Limb (tissue), 2 donors: ENCODE measurements at regions not wholly inside any gene's neighbourhood (a gene's known extent, or its start where the extent isn't known, plus 50 kb on each side); places are given as distances from the start of the nearest gene placed in this dataset.

Experiments
- DNase-seq, 2 donors: peaks; one replicate each; pipeline ENCODE4 v3.0.0-alpha.2; 2016; ENCODE audit errors: extremely low spot score in 2 of 2

DNA sequence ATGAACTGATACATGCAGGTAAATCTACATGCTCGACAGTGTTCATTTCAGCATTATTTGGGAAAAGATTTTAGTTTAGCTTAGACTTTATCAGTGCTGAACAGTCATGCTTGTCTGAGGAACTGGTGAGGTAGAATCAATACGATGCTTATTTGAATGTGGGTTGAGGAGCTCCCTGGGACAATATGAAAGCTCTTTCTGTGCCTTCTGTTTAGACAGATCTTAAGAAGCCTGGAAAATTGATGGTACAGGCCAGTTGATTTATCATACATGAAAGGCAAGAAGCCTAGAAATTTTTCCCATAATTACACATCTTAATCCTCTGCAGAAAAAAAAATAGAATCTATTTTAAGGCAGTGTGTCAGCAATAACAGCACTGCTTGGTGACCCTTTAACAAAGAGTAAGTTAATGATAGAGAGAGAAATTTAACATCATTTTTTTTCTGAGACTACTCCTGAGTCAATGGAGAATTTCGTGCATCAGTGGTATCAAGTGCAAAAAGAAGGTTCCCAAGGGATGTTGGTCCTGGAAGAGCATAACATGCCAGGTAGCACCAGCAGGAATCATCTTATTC, 252.2 kb upstream of the CDH20 start:
- DNase-seq, result no peak

DNA sequence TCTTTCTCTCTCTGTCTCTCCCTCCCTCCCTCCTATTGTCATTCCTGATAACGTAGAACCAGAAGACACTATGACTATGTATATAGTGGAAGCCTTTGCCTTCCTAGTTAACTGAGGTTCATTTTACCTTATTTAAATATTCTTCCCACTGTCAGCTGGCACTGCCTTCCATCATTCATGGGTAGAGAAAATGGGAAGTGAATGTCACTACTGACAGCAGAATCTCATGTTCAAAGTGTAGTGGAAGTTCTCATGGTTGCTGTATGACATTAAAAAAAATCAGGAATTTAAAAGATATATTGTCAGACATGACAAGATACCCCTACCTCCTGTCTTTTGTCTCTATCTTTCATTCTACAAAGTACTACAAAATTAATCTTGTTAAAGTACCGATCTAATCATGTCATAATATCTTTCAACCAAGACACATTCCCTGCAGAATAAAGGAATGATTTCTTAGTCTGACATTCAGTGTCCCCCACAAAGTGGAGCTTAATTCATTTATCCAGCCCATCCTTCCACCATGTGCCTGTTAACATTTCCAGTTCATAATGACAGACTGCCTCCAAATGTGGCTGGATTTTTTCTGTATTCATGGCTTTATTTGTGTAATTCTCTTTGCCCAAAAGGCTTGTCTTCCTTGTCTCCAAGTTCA, 250.1 kb upstream of the CDH20 start:
- no peak for DNase-seq

DNA sequence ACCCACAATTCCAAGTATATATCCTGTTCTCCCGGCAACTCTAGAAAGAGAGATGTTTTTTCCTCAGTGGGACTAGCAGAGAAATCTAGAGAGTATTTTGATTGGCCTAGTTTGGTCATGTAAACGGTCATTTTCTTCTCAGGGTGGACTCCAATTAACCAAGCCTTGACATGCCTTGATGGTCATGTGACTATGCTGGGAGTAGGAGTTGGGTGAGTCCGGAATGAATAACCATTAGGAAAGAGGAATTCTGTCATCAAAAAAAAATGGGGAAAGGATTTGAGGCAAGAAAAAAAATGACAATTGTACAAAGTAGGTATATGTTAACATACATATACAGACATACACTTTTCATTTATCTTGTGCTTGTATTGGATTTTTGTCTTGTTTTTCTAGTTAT, 248.2 kb upstream of the CDH20 start:
- DNase-seq, result no peak

DNA sequence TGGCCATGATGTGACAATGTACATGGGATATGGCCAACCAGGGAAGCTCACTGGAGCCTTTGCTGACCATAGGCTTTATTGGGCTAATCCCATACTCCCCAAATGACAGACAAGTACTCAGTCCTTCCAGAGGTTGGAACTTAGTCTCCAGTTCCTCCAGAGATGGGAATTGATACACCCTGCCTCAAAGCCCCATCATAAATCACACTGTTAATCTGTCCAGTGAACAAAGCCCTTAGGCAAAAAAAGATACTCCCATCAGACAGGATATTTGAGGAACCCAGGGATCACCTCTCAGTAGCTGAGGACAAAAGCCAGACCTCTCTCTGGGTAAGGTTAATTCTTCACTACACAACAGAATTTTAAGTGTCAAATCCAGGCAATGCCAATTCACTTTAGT, 247.5 kb upstream of the CDH20 start:
- DNase-seq, result no peak

DNA sequence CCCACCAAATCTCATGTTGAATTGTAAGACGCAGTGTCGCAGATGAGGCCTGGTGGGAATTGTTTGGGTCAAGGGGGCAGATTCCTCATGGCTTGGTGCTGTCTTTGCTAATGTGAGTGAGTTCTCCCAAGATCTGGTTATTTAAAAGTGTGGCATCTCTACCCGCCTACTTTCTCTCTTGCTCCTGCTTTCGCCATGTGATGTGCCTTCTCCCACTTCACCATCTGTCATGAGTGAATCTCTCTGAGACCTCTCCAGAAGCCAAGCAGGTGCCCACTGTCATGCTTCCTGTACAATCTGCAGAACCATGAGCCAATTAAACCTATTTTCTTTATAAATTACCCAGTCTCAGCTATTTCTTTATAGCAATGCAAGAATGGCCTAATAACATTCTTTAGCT, 246.6 kb upstream of the CDH20 start:
- DNase-seq, result no peak

DNA sequence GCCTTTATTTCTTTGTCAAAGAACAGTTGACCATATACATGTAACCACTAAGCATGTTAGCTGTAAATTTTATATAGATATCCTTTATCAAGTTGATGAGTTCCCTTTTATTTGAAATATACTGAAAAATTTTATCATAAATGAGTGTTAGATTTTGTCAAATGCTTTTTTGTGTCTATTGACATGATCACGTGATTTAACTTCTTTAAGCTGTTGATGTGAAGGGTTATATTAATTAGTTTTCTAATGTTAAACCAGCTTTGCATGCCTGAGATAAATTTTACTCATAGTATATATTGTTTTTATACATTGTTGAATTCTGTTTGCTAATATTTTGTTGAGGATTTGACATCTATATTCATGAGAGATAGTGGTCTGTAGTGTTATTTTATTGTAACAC, 241.9 kb upstream of the CDH20 start:
- no peak for DNase-seq

DNA sequence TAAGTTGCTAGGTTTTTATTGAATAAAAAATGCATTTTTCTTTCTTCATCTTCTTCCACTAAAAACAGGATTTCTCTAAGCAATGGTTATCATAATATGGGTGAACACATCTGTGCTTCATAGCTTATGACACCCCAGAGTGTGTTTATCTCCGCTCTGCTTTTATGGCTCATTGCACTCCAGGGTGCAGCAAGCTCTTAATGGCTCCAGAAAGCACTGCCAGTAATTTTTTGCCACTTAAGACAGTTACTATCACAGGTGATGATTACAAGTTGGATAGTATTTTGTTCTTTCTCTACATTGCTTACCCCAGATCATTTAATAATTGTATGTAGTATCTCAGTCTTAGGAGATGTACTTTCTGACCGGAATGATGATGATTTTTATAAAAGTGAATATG, 239.3 kb upstream of the CDH20 start:
- DNase-seq, result no peak

DNA sequence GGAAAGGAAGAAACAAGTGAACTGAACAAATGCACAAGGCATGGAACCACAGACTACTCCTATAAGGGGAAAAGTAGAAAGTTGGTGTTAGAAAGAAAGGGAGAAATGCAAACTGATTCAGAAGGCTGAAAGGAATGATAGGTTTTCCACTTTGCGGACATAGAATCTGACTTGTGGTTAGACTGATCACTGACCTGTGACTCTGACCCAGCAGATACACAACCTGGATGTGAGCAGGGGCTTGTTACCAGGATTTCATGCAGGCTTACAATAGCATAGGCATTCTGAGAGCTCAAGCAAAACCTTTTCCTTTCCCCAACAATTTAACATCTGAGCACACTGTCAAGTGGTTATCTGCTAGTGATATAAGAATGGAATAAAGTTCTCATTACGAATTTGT, 237.0 kb upstream of the CDH20 start:
- no peak for DNase-seq

DNA sequence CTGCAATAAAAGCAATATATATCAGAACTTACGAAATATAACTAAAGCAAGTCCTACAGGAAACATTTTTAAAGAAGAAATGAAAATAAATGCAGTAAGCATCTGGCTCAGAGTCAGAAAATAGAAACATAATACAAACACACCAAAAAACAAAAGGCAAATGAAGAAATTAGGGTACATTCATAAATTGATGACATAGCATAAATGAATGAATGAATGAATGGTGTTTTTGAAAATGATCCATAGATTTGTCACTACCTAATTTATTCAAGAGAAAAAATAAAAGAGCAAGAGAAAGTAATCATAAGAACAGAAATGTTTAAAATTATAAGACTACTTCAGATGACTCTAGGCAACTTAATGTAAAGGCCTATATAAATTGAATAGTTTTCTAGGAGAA, 226.1 kb upstream of the CDH20 start:
- DNase-seq, result no peak

DNA sequence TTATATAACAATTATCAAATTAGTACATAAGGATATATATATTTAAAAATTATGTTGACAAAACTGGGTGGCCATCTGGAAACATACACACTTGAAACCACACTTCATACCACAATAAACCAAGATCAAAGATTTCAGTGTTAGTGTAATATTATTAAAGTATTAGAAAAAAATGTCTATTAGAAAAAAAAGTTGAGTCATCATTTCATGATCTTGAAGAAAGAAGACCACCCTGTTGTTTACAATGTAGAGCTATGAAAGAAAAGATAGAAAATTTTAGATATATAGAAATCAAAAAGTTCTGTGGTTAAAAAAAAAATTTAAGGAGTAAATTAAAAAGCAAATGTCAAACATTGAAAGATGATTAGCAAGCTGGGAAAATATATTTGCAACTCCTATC, 224.5 kb upstream of the CDH20 start:
- DNase-seq, result no peak

DNA sequence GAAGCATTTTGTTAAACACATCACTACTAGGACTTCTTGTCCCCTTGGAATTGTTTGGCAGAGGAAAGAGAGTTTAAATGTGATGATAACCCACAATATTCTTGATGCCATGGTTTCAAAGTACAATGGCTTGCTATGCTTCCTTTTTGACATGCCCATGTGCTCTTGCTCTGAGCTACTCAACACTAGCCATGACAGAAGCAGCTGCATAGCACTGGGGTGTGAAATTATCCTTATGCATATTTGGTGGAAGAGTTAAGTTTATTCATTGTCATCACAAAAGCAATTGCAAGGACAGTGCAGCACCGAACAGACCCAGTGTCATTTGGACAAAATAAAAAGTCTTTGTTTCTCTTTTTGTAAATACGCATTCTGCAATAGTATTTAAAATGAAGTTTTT, 209.9 kb upstream of the CDH20 start:
- DNase-seq, result no peak

DNA sequence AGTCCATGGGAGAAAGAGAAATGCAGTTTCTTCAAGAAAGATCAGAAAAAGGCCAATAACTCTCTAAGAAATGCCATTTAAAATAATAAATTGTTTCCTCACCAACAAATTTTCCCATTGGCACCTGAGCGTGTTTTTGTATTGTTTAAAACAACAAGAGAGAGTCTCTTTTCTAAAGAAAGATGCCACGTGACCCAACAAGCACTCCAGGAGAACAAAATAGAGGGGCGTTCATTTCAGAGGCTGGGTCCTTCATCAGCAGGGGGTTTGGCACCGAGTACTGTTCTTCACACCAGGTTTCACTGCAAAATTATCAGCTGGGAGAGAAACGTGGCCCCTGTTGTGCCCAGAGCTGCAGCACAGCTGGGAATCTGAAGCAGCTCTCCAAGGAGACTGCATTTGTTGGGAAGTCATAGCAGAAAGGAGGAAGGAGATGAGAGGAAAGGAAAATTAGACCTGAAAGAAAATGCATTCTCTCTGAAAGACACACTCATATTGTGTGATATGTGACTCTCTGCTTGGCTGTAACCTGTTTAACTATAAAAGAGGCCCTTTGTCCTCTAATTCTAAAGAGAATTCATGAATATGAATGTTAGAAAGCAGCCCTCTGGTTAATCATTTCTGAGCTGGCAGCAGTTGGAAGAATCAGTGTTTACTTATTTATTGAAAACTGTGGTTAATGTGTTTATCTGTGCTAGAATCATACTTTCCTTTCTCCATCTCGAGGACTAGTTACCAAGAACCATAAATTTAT, 205.3 kb upstream of the CDH20 start:
- DNase-seq, result no peak

DNA sequence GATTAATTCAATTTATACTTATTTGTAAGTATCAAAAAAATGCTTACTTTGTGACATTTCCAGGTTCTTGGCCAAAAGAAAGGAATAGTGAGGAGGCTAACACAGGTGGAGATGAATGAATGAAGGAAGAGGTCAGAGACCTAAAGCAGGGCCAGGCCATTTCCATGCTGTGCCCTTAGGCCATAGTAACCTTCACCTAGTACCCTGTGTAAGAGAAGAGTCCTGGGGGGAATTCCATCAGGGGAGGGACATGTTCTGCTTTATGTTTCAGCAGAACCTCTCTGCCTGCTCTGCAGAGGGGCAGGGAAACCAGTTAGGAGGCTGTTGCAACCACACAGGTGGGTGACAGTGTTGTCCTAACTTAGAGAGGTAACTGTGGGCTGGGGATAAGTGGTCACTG, 204.2 kb upstream of the CDH20 start:
- DNase-seq, result no peak

DNA sequence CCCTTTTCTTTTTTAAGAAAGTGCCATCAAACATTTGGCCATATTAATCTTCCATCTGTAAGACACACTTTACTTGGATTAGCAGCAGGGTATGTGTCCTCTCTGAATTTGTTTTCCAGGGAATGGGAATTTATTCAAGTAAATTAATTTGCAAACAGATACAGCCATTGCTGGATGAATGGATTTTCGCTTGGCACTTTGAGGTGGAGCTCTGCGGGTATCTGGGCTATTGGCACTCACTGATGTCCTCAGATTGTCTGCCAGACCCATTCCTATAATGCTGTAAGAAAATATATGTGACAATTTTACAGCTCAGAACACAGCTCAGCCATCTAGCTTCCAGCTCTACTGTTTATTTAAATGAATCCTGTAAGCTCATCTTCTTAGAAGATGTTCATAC, 201.2 kb upstream of the CDH20 start:
- DNase-seq, result peak in 1 of 2 donors; percentile 15

DNA sequence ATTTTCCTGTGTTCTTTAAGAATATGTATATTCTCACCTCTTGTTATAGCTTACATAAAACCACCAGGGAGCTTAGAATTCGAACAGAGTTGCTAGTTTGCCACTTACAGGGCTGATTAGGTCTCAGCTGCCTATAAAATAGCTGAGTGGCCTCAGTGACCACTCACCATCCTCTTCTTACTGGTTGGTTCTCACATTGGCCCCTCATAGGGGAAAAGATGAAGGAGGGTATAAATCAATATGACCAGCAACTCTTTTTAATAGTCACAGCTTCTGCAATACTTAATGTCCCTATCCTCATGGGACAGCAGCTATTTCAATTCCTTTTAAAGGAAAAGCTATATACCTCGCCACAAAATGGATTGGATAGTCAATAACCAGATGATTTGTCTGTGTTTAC, 199.4 kb upstream of the CDH20 start:
- no peak for DNase-seq

DNA sequence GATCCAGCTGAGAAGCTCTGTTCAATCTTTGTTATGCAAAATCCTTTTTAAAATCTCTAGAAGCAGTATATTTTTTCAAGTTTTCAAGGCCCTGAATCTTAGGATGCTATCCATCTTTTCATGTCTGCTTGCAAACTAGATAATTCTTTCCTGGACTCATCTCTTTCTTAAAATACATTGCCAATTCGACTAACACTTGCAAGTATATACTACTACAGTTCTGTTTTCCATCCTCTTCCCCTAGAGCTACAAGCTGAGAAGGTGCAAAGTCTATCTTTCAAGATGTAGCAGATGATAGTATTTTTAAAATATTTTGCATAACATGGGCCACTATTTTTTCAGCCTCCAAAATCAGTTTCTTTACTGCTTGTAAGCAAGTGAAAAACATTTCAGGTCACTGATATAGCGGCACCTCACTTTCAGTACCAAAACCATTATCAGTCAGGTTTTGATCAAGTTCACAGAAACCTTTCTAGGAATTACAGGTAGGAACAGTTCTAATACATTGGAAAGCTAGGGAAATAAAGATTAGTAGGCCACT, 196.4 kb upstream of the CDH20 start:
- no peak for DNase-seq

DNA sequence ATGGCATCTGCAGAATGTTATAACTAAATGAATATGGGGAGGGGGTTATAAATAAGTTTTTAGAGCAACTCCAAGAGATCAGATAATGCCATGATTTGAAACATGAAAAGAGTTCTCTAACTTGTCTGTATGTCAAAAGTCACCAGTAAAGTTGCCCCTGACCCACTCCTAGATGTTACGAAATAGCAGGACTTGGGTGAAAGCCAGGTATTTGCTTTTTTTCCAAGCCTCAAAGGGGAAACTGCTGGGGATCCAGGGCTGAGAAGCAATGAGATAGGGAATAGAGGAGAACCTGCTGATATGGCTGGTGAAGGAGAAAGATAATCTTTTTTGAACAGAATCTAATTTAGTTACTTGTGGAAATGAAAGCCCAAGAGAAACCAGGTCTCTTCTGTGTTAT, 191.5 kb upstream of the CDH20 start:
- DNase-seq, result no peak

DNA sequence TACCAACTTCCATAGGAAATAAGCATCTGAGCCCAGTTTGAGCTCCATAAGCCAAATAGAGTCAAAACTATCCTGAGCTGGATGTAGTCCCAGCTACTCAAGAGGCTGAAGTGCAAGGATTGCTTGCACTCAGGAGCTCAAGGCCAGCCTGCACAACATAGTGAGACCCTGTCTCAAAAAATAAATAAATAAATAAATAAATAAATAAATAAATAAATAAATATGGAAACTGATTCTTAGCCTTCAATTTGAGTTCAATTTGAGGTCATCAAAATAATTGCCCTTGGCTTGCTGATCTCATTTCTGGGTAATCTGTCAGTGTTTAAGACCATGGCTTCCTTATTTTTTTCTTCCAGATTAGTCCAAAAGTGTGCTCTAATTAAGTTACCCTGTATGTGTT, 184.9 kb upstream of the CDH20 start:
- DNase-seq, result no peak

DNA sequence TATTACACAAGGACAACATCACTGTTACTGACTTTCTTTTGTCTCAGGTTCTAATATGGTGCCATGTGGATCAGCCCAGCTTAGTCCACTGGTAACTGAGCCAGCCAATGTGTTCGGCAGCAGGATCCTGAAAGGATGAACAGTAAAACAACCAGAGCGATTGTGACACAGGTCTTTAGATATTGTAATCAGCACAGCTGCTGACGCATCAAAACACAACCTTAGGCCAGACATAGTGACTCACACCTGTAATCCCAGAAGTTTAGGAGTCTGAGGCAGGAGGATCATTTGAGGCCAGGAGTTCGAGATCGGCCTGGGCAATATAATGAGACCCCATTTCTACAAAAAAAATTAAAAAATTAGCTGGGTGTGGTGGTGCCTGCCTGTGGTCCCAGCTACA, 183.4 kb upstream of the CDH20 start:
- no peak for DNase-seq

DNA sequence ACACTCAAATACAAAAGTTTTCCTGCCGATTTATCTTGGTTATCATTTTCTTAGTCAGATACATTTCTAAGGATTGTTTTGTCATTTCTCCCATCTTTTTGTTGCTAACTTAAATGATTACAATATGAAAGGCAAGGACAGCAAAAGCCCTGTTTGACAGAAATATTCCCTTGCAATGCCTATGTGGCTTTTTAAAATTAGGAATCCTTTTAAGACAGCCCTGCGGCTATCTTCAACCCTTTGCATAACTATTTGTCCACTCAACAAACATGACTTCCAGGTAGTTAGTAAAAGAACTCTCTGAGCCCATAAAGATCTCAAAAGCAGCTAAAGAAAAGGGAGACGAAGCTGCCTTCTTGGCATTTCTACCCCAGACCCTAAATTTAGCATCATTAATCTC, 179.7 kb upstream of the CDH20 start:
- DNase-seq, result no peak

DNA sequence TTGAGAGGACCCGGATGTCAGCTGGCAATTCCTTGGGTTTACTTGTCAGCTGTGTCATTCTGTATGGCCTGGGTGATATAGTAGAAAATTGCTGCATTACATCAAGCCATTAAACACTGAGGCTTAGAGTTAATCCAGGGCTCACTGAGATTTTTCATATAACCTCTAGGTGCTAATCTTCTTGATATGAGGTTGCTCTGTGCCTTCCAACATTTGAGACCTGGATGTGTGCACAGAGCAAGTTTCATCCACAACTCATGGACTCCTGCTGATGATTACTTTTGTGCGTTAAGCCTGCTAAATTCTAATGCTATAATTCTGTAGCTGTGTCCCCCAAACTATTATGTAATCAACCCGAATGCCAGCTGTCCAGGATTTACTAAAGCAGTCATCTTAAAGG, 178.4 kb upstream of the CDH20 start:
- no peak for DNase-seq

DNA sequence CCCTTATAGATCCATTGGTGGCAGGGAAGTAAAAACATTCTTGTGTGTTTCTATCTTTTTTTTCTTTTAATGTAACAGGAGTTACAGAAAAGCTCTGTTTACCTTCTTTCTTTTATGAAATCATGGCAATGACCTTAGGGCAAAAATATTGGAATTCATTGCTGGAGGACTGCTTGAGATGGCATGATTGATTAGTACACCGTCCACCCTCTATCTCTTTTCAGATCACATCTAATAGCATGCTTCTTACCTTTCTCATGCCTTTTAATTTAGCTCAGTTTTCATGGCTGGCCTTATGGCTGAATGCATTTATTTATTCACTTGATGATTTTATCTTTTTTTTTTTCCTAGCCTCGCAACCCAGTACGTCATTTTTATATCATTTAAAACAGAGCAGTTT, 177.6 kb upstream of the CDH20 start:
- no peak for DNase-seq

DNA sequence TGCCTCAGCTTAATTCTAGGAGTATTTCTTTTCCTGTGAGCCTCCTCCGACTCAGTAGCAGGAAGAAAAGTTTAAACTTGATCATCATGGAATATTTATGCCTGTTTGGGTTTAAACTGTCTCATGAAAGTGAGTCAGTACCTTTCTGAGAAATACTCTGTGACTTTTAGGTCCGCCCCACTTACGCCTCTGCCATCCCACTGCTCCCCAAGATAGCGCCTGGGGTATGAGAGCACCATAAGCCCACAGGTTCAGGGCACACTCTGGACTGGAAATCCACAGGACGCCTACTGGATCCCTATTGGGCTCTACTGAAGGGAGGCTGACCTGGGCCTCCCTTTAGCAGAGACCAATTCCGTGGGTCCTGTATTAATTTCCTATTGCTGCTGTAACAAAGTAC, 175.8 kb upstream of the CDH20 start:
- DNase-seq, result no peak
